PFSK-1 (cell line): ENCODE measurements at regions not wholly inside any gene's neighbourhood (a gene's known extent, or its start where the extent isn't known, plus 50 kb on each side); places are given as distances from the start of the nearest gene placed in this dataset.

Experiments used
- FOXP2 ChIP-seq: optimal IDR thresholded peaks from 2 replicates; pipeline ENCODE3; 2011; ENCODE audit warnings: borderline replicate concordance, control low read depth, inconsistent platforms; ENCODE audit not compliant: insufficient read depth; ENCODE audit errors: extremely low read length, extremely low read depth
- POLR2AphosphoS5 ChIP-seq: IDR thresholded peaks from 2 replicates; pipeline ENCODE4 v1.6.1; 2012; ENCODE audit warnings: low read depth, mild to moderate bottlenecking, control low read depth, low read length, moderate library complexity
- SIN3A ChIP-seq: IDR thresholded peaks from 2 replicates; pipeline ENCODE4 v1.6.1; 2012; ENCODE audit warnings: mild to moderate bottlenecking, low read length, moderate library complexity, borderline replicate concordance; ENCODE audit not compliant: insufficient read depth
- TAF1 ChIP-seq: IDR thresholded peaks from 2 replicates; pipeline ENCODE4 v1.6.1; 2012; ENCODE audit warnings: low read length, control low read depth, borderline replicate concordance; ENCODE audit not compliant: insufficient read depth
- TF ChIP-seq, protein P1 (sequence below), 2 experiments: IDR thresholded peaks; 2 replicates each; pipeline versions ENCODE4 v1.6.1 to v1.8.0; 2011 to 2012; ENCODE audit warnings: low read depth in 2 of 2, low read length in 2 of 2, control low read depth in 1 of 2, inconsistent platforms in 1 of 2, mild to moderate bottlenecking in 1 of 2, moderate library complexity in 1 of 2; ENCODE audit not compliant: insufficient read depth in 1 of 2

GRCh38 chr22:48639896-48640748 lies 1187.6 kb downstream of the BRD1 start:
- TF ChIP-seq TAF1 = no peak
- TF ChIP-seq SIN3A = no peak
- TF ChIP-seq POLR2AphosphoS5 = no peak
- no peak for TF ChIP-seq FOXP2
- TF ChIP-seq, protein P1, sequence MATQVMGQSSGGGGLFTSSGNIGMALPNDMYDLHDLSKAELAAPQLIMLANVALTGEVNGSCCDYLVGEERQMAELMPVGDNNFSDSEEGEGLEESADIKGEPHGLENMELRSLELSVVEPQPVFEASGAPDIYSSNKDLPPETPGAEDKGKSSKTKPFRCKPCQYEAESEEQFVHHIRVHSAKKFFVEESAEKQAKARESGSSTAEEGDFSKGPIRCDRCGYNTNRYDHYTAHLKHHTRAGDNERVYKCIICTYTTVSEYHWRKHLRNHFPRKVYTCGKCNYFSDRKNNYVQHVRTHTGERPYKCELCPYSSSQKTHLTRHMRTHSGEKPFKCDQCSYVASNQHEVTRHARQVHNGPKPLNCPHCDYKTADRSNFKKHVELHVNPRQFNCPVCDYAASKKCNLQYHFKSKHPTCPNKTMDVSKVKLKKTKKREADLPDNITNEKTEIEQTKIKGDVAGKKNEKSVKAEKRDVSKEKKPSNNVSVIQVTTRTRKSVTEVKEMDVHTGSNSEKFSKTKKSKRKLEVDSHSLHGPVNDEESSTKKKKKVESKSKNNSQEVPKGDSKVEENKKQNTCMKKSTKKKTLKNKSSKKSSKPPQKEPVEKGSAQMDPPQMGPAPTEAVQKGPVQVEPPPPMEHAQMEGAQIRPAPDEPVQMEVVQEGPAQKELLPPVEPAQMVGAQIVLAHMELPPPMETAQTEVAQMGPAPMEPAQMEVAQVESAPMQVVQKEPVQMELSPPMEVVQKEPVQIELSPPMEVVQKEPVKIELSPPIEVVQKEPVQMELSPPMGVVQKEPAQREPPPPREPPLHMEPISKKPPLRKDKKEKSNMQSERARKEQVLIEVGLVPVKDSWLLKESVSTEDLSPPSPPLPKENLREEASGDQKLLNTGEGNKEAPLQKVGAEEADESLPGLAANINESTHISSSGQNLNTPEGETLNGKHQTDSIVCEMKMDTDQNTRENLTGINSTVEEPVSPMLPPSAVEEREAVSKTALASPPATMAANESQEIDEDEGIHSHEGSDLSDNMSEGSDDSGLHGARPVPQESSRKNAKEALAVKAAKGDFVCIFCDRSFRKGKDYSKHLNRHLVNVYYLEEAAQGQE (IDR thresholded peaks at IDR 0.05; ENCODE audit: insufficient read depth in 1 of 2, low read depth in 2 of 2, low read length in 2 of 2) = no peak
